Endothelial cell of hepatic sinusoid (primary cell): ENCODE measurements at regions not wholly inside any gene's neighbourhood (a gene's known extent, or its start where the extent isn't known, plus 50 kb on each side); places are given as distances from the start of the nearest gene placed in this dataset.

Experiments used
- in situ Hi-C: cut with HindIII; loops from 2 replicates; pipeline ENCODE4 v1.10.0; 2017; ENCODE audit warnings: low sequenced_read_pairs

DNA sequence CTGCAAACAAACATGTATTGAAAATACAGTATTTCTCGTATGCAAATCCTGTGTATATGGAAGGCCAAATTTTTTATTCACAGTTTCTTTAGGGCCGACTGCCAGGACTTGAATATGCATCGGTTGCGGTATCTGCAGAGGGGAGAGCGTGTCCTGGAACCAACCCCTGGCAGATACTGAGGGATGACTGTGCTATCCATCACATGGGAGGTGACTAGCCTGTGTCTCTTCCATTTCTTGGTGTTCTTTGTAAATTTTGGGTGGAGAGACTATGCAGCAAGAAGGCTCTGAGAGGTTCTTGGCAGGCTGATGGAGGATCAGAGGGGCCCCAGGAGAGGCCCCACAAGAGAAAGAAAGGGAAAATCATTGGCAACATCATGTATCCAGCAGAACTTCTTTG, 384.3 kb downstream of the YTHDC2 start:
- in situ Hi-C loops = loop anchor here (5.0 kb wide), 1 partner anchor 40 kb away; no protein-coding TSS in a partner anchor

- in situ Hi-C loops = no loop called here
Observed at GRCh38 chr5:113900141-113900540, 386.6 kb downstream of the YTHDC2 start.

GRCh38 chr5:113900816-113901215, 387.3 kb downstream of the YTHDC2 start:
- in situ Hi-C loops = no loop called here

- in situ Hi-C loops = no loop called here
Observed at GRCh38 chr5:113901718-113902117, 388.2 kb downstream of the YTHDC2 start.

GRCh38 chr5:113902917-113903660, 389.6 kb downstream of the YTHDC2 start:
- in situ Hi-C loops = no loop called here

DNA sequence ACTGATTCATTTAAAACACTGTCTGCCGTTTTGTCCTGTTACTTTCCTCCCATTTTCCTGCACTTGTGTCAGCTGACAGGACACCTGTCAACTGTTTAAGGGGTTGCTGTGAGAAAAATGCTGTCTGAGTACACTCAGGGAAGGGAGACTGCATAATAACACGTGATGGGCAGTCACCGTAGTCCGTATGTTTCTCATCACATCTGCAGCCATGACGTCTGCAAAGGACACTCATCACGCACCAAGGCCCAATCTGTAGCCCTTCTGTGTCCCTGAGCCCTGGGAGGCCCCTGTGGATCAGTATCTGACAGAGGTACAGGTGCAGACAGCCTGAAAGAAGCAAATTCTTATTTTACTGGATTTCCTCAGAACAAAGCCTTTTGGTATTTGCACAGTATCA, 396.3 kb downstream of the YTHDC2 start:
- in situ Hi-C loops = no loop called here

GRCh38 chr5:113917997-113918396, 404.5 kb downstream of the YTHDC2 start:
- in situ Hi-C loops = no loop called here

- in situ Hi-C loops = no loop called here
Observed at GRCh38 chr5:113922343-113922742, 408.8 kb downstream of the YTHDC2 start.

DNA sequence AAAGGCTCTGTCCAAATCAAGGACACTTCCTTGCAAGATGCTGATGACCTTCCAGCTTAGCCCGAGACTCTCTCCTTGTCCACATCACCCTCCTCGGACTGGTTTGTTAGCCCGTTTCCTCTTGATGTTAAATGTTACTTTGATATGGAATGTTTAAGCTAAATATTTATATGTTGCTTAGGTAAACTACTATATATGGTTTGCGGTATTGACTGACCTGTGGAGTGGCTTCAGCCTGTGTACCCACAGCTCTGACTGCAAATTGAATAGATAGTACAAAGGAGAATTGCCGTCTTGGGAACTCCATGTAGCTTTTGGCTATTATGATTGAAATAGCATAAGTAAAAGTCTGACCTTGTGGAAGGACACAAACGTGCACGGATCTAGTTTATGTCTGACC, 422.0 kb downstream of the YTHDC2 start:
- in situ Hi-C loops = loop anchor here (5.0 kb wide), 1 partner anchor 38 kb away; no protein-coding TSS in a partner anchor

DNA sequence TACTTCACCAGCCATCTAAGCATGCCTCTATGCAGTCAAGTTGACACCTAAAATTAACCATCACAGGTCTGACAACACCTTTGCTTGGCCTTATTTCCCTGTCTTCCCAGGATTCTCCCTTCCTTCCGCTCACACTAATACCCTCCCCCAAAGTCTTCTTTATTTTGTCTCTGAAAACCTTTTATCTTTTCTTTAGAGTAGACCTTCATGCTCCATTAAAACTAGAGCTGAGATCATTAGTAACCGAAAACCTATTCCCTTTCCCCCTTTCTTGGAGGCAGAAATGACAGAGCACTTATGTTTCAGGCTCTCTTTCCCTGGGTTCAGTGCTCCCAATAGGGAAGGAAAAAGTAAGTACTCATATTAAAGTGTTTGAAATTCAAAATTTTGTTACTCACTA, 423.8 kb downstream of the YTHDC2 start:
- in situ Hi-C loops = loop anchor here (5.0 kb wide), 1 partner anchor 40 kb away; no protein-coding TSS in a partner anchor

DNA sequence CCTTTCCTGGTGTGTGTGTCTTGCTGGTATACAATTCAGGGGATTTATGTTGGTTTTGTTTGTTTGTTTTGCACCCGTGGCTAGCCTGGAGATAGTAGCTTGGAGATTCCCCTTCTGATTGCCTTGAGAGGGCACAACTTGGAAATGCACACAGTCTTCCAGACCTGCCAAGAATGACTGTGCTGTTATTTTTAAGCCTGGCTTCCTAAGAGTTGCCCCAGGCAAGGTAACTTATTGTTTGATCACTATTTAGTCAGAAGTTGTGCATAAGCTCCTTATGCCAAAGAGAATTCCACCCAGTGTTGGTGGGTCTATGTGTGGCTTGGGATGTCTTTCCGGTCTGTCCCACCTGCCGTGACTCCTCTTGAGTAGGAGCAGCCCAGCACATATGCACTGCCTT, 421.9 kb upstream of the KCNN2 start:
- in situ Hi-C loops = loop anchor here (5.0 kb wide), 1 partner anchor 43 kb away; no protein-coding TSS in a partner anchor

- in situ Hi-C loops = no loop called here
Observed at GRCh38 chr5:113950186-113950585, 411.7 kb upstream of the KCNN2 start.

- in situ Hi-C loops = no loop called here
Observed at GRCh38 chr5:113965225-113965624, 396.6 kb upstream of the KCNN2 start.

DNA sequence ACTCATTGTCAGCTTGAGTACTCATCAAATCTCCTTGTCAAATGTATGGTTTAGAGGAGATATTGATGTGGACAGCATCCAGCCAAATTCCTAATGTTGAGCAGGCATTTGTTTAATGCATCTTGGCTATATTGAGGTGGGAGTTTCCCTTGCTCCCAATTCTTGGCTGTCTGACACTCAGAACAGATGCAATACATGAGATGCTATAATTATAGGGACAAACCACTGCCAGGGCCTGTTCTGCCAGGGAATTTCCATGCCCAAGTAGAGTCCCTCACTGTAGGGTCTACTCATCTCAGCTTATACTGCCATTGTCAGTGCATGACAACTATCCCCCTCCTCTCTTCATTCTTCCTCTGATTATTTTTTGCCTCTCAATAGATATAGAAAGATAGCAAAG, 392.0 kb upstream of the KCNN2 start:
- in situ Hi-C loops = no loop called here

DNA sequence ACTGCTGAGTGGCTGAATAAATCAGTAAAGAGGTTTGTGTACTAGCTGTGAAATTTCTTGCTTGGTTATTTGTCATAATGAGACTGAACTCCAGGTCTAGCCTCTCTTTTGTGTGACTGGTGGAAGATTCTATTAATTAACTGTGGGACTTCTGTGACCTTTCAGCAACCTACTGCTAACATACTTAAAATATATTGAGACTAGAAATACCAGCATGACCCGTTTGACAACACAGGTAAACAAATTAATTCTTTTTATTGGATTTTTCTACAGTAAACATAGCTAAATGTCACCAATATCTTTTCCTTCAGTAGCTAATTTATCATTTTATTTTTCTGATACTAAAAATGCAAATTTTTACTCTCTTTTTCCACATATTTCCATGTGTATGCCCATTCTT, 390.4 kb upstream of the KCNN2 start:
- in situ Hi-C loops = no loop called here

GRCh38 chr5:113974976-113975375, 386.9 kb upstream of the KCNN2 start:
- in situ Hi-C loops = no loop called here

GRCh38 chr5:113984928-113985327, 376.9 kb upstream of the KCNN2 start:
- in situ Hi-C loops = no loop called here

GRCh38 chr5:113985505-113985904, 376.4 kb upstream of the KCNN2 start:
- in situ Hi-C loops = no loop called here

- in situ Hi-C loops = no loop called here
Observed at GRCh38 chr5:113989278-113989912, 372.5 kb upstream of the KCNN2 start.

GRCh38 chr5:113989913-113990305, 372.0 kb upstream of the KCNN2 start:
- in situ Hi-C loops = no loop called here

- in situ Hi-C loops = no loop called here
Observed at GRCh38 chr5:114001076-114001475, 360.8 kb upstream of the KCNN2 start.

DNA sequence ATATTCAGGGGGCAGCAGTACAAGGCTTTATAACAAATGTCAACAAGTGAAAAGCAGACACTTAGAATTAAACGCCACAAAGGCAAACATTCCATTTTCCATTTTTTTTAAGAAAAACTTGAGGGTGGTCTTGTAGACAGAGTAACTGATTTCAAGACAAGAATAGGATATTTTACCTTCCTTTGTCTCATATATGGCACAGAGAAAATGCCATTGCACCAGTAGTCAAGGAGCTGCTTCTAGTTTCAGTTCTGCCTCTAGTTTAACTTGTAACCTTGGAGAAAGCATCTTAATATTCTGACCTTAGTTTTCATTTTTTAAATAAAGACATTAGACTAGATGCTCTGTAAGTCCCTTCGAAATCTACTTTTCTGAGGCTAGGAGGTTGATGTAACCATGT, 355.3 kb upstream of the KCNN2 start:
- in situ Hi-C loops = no loop called here
